Renal cortex interstitium (tissue), 11 donors: ENCODE measurements at regions not wholly inside any gene's neighbourhood (a gene's known extent, or its start where the extent isn't known, plus 50 kb on each side); places are given as distances from the start of the nearest gene placed in this dataset.

Source experiments
- DNase-seq, 11 donors: peaks; one replicate each; pipeline ENCODE4 v3.0.0-alpha.2; 2013; ENCODE audit warnings: low read depth in 9 of 11, low spot score in 4 of 11; ENCODE audit errors: extremely low read depth in 1 of 11

DNA sequence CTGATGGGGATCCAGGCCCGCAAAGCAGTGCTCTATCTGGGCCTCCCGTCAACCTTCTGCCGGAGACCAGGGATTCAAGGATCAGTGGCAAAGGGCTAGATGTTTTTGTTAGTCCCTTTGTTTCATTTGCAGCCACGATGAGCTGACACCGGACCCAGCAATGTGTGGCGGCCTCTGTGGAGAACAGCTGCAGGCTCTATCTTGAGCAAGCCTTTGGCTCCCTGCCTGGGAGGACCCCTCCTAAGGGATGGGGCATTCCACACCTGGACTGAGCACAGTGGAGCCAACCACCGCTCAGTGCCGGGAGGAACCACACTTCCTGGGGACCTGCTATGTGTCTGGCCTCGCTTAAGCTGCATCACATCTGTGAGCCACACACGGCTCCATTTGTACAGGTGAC lies 215.8 kb downstream of the RBFOX3 start:
- DNase-seq: no peak

DNA sequence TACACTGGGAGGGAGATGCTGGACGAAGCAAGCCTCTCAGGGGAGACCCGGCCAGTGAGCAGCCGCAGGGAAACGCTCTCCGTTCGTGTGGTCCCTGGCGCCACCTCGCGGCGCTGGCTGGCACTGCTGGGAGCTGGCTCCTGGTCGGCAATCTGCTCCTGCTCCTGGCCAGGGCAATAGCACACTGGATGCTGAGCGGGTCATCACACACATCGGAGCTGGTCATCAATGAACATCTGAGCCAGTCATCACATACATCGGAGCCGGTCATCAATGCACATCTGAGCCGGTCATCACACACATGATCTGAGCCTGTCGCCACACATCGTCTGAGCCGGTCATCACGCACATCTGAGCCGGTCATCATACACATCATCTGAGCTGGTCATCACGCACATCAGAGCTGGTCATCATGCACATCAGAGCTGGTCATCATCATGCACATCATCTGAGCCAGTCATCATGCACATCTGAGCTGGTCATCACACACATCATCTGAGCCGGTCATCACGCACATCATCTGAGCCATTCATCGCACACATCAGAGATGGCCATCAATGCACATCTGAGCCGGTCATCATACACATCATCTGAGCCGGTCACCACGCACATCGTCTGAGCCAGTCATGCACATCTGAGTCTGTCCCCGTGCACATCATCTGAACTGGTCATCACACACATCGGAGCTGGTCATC lies 217.3 kb downstream of the RBFOX3 start:
- DNase-seq: peak in 10 of 11 donors; percentile 31 to 69 (median 63)

DNA sequence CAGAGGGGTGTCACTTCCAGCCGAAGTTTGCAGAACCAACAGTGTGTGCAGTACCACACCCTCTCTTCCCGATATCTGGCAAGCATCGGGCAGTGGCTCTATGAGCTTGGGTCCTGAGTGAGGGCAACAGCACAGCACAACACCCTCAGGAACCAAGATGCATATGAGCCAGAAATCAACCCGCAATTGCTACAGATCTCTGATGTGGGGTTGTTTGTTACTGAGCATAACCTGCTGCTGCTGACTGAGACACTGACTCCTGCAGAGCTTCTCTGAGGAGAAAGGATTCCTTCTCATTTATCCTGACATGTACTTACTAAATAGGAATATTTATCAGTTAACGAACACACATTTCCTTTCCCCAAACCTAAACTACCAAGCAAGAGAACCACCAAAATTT lies 218.3 kb downstream of the RBFOX3 start:
- DNase-seq: no peak

DNA sequence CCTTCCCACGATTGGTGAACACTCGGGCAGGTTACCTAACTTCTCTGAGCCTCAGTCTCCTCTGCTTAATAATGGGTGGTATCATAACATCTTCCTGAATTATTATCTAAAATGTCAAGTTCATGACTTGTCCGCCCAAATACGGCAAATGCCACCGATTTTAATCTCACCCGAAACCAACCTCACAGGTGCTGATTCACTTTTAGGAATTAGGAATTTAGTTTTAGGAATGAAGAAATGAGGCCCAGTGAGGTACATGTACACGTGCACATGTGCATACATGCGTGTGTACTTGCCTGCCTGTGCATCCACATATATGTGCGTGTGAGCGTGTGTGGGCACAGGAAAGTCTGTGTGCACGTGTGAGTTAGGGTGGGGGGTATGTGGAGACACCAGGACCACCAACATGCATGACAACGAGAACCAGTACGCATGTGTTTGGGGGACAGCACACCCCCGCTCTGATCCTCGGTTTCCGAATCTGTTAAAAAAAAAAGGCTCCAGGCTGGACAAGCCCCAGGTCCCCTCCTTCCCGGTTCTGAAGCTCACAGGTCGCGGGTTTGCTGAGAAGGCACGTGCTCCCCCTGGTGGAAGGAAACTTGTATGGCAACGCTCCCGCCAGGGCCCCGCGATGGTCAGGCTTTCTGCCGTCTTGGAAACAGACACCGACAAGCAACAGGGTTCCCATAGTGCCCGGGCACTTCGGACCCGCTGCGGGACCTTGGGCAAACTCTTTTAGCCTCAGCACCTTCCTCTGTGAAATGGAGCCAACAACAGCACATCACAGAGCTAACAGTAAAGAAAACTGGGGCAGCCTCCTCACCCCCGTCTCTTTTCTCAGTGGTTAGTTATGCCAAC lies 219.2 kb downstream of the RBFOX3 start:
- DNase-seq: peak in 10 of 11 donors; percentile 26 to 70 (median 60)

DNA sequence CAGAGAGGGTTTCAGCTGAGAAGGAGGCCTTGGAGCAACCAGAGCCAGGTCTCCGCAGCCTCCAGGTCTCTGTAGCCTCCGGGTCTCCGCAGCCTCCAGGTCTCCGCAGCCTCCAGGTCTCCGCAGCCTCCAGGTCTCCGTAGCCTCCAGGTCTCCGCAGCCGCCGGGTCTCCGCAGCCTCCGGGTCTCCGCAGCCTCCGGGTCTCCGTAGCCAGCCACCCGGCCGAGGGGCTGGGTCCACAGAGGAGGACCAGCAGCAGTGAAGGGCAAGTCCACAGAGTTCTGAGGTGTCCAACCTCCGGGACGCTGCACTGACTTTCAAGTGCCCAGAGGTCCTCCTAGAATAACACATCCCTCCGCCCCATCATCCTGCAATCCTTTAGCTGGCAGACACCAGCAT lies 221.0 kb downstream of the RBFOX3 start:
- no peak for DNase-seq

DNA sequence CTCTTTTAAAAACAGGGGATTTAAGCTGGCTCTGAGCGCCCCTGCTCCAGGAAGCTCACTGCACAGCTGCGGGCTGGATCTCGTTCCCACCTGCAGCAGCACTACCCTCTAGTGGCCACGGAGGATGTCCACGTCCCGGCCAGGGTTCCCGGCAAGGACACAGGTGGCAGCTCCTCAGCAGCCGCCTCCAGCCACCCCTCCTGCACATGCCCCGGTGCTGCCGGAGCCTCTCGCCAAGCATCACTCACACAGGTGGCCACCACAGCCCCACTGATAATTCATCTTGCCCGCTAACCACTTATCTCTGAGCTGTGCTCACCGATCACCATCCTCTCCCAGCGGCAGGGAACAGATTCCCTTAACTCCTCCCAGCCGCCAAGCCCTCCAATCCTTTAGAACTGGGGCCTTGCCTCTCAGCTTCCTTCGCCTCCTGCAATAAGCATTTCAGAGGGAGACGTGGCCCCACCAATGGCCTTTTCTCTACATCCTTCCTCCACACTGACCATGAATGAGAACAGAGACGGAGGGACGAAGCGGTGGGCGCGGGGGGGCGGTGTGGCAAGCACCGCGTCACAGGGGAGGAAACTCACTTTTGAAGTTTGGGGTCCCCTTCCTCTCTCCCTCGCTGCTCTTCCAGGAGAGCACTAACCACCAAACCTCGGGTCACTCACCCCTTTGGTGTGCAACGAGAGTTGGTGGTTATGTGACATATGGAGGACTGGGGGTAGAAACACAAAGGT lies 222.1 kb downstream of the RBFOX3 start:
- DNase-seq: peak in 6 of 11 donors; percentile 29 to 57 (median 38)

DNA sequence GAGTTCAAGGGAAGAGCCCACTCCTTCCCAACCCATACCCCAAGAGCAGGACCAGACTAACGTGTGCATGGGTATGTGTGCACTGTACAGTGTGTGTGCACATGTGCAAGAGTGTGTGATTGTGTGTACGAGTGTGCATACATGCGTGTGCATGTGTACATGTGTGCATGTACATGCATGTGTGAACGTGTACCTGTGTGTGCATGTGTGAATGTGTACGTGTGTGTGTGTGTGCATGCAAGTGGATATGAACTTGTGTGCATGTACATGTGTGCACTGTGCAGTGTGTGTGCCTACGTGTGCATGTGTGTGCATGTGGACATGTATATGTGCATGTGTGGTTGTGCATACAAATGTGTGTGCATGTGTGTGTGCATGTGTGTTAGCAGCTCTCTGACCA lies 223.1 kb downstream of the RBFOX3 start:
- DNase-seq: no peak

DNA sequence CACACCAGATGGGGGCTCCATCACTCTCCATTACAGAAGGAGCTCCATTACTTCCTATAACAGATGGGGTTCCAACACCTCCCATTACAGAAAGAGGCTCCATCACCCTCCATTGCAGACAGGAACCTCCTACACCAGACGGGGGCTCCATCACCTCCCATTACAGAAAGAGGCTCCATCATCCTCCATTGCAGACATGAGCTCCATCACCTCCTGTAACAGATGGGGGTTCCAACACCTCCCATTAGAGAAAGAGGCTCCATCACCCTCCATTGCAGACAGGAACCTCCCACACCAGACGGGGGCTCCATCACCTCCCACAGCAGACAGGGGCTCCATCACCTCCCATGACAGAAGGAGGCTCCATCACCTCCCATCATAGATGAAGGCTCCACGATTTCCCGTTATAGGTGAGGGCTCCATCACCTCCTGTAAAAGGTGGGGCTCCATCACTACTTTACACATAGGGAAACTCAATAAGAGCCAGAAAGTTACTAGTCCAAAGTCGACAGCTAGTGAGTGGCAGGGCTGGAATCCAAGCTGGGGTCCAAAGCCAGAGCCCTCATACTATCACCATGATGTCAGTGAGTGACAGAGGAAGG lies 224.8 kb downstream of the RBFOX3 start:
- no peak for DNase-seq

DNA sequence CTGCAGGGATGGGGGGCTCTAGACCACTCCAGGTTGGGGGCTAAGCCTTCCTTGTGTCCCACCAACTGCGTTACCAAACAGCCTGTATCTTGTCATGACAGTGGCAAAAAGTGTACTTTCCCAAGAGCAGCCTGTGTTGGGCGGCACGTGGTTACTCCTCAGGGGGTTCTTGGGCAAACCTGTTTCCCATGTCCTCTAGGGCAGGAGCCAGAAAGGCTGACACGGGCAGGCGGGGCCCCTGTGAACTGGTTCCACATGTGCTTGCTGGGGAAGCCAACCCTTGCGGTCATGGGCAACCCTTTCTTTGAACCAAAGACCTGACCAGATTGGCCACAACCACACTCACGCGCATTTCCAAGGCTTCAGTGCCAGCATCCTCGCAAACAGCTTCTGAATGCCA lies 228.5 kb downstream of the RBFOX3 start:
- DNase-seq: no peak

DNA sequence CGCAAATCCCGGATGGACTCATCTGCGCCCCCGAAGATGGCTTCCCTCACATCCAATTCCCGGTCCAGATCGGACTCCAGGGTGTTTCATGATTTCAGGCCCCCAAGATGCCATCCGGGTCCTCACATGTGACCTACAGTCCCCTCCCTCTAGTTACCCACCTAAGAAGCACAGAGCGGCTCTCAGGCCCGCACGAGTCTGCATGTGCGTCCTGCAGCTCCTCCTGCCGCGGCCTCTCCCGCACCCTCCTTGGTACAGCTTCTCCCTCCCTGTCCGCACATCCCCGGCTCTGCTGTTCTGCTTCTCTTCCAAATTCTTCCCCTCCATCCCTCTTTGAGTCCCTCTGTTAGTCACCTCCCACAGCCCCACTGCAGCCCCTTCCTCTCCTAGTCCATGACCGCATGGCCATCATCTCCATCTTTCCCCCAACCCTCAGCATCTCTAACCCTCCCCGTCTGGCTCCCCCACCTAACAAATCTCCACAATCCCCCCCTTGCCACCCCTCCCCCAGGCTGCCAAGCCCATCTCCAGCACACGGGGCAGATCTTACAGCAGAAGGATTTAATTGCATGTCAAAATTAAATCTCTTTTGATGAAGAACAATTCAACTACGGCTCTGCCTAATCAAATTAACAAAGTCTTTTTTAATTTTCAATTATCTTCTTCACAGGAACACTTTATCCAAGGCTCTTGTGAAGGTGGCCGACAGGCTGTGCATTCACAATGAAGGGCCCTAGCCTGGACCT lies 231.0 kb downstream of the RBFOX3 start:
- DNase-seq: no peak

DNA sequence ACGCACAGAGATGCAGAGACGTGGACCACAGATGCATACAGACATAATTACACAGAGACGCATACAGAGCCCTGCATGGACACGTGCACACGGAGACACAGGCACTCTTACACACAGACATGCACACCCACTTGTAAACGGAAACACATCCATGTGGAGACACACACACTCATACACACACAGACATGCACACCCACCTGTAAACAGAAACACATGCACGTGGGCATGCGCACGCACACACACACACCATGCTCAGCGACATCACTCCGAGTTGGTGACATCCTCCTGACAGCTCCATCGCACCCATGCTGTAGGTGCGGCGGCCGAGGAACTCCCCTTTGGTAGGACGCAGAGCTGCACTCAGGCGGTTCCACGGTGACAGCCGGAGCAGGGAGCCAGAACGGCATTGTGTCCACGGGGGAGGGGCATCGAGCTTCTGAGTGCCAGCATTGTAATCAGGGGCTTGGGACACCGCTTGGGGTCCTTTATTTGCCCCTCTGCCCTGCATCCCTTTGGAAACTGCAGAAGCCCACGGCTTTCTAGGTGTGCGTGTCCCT lies 233.5 kb downstream of the RBFOX3 start:
- DNase-seq: no peak

DNA sequence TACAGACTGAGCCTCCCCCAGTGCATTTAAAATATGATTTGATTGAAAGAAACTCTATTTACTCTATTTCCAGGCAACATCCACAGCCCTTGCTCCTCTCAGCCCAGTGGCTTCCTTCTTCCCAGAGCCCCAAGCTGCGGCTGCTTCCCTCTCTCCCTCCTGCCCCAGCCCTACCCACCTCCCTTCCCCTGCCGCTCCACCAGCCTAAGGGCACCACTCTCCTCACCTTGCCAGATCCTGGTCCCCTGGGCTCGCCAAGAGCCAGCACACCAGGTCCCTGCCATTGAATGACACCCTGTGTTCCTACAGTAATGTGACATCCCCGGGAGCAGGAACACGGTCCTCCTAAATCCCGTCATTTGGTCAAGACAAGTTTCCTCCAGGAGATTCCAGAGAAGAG lies 236.0 kb downstream of the RBFOX3 start:
- no peak for DNase-seq

DNA sequence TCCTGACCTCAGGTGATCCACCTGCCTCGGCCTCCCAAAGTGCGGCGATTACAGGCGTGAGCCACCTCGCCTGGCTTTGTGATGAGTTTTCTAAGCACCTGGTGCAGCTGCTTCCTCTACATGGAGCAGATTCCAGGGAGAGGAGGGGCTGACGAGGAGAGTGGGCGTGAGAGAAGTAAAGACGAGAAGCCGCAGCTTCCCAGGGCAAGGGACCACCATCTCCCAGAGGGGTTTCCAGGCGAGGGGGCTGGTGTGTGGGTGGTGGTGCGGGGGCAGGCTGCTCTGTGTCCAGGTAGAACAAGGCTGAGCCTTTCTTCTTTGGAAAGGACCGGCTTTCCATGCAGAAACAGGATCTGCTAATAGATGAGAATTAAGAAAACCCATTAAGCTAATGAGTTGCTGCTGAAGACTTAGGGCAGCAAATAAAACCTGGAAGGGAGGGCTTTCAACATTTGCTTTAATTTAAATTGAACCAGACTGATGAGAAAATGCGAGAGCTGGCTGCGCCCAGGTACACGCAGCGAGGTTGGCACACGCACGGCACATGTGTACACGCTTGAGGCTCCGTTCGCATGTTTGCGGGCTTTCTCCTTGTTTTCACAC lies 236.7 kb downstream of the RBFOX3 start:
- no peak for DNase-seq

DNA sequence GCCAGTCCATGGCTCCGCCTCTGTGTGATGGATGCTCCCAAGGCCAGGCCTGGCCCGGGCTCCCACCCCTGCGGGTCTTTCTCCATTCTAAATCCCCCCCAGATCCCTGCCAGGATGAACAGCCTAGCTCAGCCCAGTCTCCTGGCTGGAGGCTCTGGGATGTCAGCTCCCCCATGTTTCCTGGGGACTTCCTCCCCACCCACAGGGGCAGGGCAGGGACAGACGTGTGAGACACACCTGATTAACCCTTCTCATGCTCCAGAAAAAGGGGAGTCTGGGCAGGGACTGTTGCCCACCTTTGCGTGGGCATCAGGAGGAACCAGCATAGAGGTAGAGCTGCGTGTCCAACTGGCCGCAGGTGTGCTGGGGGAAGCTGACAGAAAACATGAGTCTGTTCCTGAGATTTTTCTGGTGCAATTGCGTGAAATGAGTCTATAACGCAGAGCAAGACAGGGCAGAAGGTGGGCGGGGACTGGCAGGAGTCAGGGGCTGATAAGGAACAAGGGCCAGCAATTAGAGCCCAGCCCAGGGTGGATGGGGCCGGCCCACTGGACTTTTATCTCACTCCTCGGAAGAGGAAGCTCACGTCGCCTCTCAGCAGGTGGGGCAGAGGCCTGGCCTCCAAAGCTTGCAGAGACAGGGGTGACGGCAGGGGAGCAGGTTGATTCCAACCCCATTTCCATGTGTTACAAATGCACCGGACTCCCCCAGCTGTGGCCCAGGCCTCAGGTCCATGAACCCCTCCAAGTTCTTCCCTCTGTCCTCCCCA lies 238.2 kb downstream of the RBFOX3 start:
- no peak for DNase-seq

DNA sequence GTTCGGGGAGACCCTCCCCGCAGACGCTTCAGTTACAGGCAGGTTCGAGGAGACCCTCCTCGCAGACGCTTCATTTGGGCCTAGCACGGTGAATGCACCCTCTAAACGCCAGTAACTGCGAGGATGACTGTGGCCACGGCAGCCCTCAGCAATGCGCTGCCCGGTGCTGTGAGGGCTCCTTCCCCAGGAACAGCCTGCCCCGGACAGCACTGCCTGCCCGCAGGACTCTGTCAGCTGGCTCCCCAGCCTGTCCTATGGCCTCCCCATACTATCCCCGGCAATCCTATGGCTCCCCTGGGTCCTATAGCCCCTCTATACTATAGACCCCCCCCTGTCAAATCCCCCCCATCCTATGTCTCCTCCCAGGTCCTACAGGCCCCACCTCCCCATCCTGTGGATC lies 238.9 kb downstream of the RBFOX3 start:
- no peak for DNase-seq

DNA sequence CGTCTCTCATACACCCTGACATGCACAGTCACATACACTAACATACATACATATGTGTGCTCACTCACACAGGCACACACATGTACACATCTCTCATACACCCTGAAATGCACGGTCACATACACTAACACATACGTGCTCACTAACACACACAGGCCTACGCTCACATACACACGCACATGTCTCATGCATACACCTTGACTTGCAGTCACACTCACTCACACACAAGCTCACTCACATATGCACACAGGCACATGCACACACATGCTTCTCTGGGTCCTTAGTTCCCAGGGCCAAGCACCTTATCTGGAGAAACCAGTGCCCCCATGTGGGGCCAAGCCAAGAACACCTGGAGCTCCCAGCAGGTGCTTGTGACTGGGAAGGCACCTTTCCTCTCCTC lies 240.3 kb downstream of the RBFOX3 start:
- no peak for DNase-seq

DNA sequence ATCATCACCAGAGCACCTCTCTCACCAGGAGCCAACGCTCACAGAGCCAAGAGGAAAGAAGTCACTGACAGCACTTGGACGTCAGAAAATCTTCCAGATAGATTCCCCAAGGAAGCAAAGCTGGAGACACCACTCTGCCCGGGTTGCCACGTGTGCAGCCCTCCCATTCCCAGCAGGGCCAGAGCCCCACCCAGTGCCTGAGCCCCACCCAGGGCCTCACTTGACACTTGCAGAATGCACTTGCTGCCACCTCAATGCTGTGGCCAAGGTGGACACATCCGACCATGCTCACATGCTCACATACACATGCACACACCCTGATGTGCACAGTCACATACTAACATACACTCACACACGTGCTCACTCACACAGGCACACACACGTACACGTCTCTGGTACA lies 240.7 kb downstream of the RBFOX3 start:
- DNase-seq: no peak
